WTC11 (cell line): ENCODE measurements at regions not wholly inside any gene's neighbourhood (a gene's known extent, or its start where the extent isn't known, plus 50 kb on each side); places are given as distances from the start of the nearest gene placed in this dataset.

Experiments
- FOXP1 ChIP-seq: sonication (generic); formaldehyde crosslinking; IDR thresholded peaks from 2 replicates; pipeline ENCODE4 v1.8.0; 2022; ENCODE audit warnings: missing genetic modification reagents, mild to moderate bottlenecking, moderate library complexity, borderline replicate concordance
- SOX15 ChIP-seq: fragments of 250-450 bp; sonication (Bioruptor Pico); IDR thresholded peaks from 2 replicates; pipeline ENCODE4 v1.9.0; 2021; ENCODE audit warnings: mild to moderate bottlenecking
- ZBTB21 ChIP-seq: sonication (generic); formaldehyde crosslinking; IDR thresholded peaks from 2 replicates; pipeline ENCODE4 v1.8.1; 2023; ENCODE audit warnings: mild to moderate bottlenecking, missing genetic modification reagents, borderline replicate concordance
- ZNF423 ChIP-seq: fragments of 250-450 bp; sonication (Bioruptor Pico); IDR thresholded peaks from 2 replicates; pipeline ENCODE4 v2.1.2; 2022; ENCODE audit warnings: mild to moderate bottlenecking, moderate library complexity
- TF ChIP-seq, protein P1 (sequence below): fragments of 200-600 bp; IDR thresholded peaks from 2 replicates; pipeline ENCODE4 v1.8.0; 2022; ENCODE audit warnings: antibody characterized with exemption
- TF ChIP-seq, protein P2 (sequence below): sonication (generic); formaldehyde crosslinking; conservative IDR thresholded peaks from 2 replicates; pipeline ENCODE4 v1.8.1; 2022; ENCODE audit warnings: mild to moderate bottlenecking, missing genetic modification reagents
- TF ChIP-seq, protein P3 (sequence below): sonication (generic); formaldehyde crosslinking; conservative IDR thresholded peaks from 2 replicates; pipeline ENCODE4 v1.8.1; 2023; ENCODE audit warnings: mild to moderate bottlenecking, low read depth, missing genetic modification reagents, moderate library complexity
- TF ChIP-seq, protein P4 (sequence below): sonication (generic); formaldehyde crosslinking; IDR thresholded peaks from 2 replicates; pipeline ENCODE4 v1.8.0; 2022; ENCODE audit warnings: mild to moderate bottlenecking, missing genetic modification reagents
- TF ChIP-seq, protein P5 (sequence below): sonication (generic); formaldehyde crosslinking; IDR thresholded peaks from 2 replicates; pipeline ENCODE4 v1.8.0; 2022; ENCODE audit warnings: missing genetic modification reagents
- TF ChIP-seq, protein P6 (sequence below): sonication (generic); formaldehyde crosslinking; IDR thresholded peaks from 2 replicates; pipeline ENCODE4 v1.8.1; 2023; ENCODE audit warnings: mild to moderate bottlenecking, missing genetic modification reagents, borderline replicate concordance
- TF ChIP-seq, protein P7 (sequence below): sonication (generic); formaldehyde crosslinking; IDR thresholded peaks from 2 replicates; pipeline ENCODE4 v1.8.1; 2022; ENCODE audit warnings: low read depth, missing genetic modification reagents, borderline replicate concordance

DNA sequence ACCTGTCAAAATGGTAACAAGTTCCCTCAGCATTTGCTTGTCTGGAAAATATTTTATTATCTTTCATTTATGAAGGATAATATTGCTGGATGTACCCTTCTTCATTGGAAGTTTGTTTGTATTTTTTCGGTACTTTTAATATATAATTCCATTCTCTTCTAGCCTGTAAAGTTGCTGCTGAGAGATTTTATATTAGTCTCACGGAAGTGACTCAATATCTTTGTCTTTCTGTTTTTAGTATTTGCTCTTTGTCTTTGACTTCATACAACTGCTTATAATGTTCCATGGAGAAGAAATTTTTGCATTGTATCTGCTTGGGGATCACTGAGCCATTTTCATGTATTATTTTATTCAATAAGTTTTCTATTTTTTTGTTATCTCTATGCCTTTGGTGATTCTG, 1777.5 kb downstream of the BRINP3 start:
- TF ChIP-seq SOX15 (CRISPR knock-in tag) (no peak), ZBTB21 (CRISPR knock-in tag) (no peak), FOXP1 (CRISPR knock-in tag) (no peak), ZNF423 (CRISPR knock-in tag) (no peak)
- TF ChIP-seq, protein P1, sequence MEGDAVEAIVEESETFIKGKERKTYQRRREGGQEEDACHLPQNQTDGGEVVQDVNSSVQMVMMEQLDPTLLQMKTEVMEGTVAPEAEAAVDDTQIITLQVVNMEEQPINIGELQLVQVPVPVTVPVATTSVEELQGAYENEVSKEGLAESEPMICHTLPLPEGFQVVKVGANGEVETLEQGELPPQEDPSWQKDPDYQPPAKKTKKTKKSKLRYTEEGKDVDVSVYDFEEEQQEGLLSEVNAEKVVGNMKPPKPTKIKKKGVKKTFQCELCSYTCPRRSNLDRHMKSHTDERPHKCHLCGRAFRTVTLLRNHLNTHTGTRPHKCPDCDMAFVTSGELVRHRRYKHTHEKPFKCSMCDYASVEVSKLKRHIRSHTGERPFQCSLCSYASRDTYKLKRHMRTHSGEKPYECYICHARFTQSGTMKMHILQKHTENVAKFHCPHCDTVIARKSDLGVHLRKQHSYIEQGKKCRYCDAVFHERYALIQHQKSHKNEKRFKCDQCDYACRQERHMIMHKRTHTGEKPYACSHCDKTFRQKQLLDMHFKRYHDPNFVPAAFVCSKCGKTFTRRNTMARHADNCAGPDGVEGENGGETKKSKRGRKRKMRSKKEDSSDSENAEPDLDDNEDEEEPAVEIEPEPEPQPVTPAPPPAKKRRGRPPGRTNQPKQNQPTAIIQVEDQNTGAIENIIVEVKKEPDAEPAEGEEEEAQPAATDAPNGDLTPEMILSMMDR = no peak
- TF ChIP-seq, protein P2, sequence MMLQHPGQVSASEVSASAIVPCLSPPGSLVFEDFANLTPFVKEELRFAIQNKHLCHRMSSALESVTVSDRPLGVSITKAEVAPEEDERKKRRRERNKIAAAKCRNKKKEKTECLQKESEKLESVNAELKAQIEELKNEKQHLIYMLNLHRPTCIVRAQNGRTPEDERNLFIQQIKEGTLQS (CRISPR knock-in tag) = no peak
- TF ChIP-seq, protein P3, sequence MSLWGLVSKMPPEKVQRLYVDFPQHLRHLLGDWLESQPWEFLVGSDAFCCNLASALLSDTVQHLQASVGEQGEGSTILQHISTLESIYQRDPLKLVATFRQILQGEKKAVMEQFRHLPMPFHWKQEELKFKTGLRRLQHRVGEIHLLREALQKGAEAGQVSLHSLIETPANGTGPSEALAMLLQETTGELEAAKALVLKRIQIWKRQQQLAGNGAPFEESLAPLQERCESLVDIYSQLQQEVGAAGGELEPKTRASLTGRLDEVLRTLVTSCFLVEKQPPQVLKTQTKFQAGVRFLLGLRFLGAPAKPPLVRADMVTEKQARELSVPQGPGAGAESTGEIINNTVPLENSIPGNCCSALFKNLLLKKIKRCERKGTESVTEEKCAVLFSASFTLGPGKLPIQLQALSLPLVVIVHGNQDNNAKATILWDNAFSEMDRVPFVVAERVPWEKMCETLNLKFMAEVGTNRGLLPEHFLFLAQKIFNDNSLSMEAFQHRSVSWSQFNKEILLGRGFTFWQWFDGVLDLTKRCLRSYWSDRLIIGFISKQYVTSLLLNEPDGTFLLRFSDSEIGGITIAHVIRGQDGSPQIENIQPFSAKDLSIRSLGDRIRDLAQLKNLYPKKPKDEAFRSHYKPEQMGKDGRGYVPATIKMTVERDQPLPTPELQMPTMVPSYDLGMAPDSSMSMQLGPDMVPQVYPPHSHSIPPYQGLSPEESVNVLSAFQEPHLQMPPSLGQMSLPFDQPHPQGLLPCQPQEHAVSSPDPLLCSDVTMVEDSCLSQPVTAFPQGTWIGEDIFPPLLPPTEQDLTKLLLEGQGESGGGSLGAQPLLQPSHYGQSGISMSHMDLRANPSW (CRISPR knock-in tag) = no peak
- TF ChIP-seq, protein P4, sequence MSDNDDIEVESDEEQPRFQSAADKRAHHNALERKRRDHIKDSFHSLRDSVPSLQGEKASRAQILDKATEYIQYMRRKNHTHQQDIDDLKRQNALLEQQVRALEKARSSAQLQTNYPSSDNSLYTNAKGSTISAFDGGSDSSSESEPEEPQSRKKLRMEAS (CRISPR knock-in tag) = no peak
- TF ChIP-seq, protein P5, sequence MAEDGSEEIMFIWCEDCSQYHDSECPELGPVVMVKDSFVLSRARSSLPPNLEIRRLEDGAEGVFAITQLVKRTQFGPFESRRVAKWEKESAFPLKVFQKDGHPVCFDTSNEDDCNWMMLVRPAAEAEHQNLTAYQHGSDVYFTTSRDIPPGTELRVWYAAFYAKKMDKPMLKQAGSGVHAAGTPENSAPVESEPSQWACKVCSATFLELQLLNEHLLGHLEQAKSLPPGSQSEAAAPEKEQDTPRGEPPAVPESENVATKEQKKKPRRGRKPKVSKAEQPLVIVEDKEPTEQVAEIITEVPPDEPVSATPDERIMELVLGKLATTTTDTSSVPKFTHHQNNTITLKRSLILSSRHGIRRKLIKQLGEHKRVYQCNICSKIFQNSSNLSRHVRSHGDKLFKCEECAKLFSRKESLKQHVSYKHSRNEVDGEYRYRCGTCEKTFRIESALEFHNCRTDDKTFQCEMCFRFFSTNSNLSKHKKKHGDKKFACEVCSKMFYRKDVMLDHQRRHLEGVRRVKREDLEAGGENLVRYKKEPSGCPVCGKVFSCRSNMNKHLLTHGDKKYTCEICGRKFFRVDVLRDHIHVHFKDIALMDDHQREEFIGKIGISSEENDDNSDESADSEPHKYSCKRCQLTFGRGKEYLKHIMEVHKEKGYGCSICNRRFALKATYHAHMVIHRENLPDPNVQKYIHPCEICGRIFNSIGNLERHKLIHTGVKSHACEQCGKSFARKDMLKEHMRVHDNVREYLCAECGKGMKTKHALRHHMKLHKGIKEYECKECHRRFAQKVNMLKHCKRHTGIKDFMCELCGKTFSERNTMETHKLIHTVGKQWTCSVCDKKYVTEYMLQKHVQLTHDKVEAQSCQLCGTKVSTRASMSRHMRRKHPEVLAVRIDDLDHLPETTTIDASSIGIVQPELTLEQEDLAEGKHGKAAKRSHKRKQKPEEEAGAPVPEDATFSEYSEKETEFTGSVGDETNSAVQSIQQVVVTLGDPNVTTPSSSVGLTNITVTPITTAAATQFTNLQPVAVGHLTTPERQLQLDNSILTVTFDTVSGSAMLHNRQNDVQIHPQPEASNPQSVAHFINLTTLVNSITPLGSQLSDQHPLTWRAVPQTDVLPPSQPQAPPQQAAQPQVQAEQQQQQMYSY (CRISPR knock-in tag) = no peak
- TF ChIP-seq, protein P6, sequence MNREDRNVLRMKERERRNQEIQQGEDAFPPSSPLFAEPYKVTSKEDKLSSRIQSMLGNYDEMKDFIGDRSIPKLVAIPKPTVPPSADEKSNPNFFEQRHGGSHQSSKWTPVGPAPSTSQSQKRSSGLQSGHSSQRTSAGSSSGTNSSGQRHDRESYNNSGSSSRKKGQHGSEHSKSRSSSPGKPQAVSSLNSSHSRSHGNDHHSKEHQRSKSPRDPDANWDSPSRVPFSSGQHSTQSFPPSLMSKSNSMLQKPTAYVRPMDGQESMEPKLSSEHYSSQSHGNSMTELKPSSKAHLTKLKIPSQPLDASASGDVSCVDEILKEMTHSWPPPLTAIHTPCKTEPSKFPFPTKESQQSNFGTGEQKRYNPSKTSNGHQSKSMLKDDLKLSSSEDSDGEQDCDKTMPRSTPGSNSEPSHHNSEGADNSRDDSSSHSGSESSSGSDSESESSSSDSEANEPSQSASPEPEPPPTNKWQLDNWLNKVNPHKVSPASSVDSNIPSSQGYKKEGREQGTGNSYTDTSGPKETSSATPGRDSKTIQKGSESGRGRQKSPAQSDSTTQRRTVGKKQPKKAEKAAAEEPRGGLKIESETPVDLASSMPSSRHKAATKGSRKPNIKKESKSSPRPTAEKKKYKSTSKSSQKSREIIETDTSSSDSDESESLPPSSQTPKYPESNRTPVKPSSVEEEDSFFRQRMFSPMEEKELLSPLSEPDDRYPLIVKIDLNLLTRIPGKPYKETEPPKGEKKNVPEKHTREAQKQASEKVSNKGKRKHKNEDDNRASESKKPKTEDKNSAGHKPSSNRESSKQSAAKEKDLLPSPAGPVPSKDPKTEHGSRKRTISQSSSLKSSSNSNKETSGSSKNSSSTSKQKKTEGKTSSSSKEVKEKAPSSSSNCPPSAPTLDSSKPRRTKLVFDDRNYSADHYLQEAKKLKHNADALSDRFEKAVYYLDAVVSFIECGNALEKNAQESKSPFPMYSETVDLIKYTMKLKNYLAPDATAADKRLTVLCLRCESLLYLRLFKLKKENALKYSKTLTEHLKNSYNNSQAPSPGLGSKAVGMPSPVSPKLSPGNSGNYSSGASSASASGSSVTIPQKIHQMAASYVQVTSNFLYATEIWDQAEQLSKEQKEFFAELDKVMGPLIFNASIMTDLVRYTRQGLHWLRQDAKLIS (CRISPR knock-in tag) = no peak
- TF ChIP-seq, protein P7, sequence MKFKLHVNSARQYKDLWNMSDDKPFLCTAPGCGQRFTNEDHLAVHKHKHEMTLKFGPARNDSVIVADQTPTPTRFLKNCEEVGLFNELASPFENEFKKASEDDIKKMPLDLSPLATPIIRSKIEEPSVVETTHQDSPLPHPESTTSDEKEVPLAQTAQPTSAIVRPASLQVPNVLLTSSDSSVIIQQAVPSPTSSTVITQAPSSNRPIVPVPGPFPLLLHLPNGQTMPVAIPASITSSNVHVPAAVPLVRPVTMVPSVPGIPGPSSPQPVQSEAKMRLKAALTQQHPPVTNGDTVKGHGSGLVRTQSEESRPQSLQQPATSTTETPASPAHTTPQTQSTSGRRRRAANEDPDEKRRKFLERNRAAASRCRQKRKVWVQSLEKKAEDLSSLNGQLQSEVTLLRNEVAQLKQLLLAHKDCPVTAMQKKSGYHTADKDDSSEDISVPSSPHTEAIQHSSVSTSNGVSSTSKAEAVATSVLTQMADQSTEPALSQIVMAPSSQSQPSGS (CRISPR knock-in tag) = no peak
